NB4 (cell line): ENCODE measurements at regions not wholly inside any gene's neighbourhood (a gene's known extent, or its start where the extent isn't known, plus 50 kb on each side); places are given as distances from the start of the nearest gene placed in this dataset.

Experiments
- CTCF ChIP-seq: IDR thresholded peaks from one replicate; pipeline ENCODE4 v1.5.1; 2012; ENCODE audit warnings: low read depth, low read length
- MAX ChIP-seq: IDR thresholded peaks from 2 replicates; pipeline ENCODE4 v1.6.1; 2011; ENCODE audit warnings: low read depth, low read length
- MYC ChIP-seq: IDR thresholded peaks from 2 replicates; pipeline ENCODE4 v1.6.1; 2011; ENCODE audit warnings: low read depth, low read length
- POLR2A ChIP-seq: IDR thresholded peaks from 2 replicates; pipeline ENCODE4 v1.6.1; 2011; ENCODE audit warnings: mild to moderate bottlenecking; ENCODE audit not compliant: insufficient read length; ENCODE audit errors: extremely low read depth

- TF ChIP-seq CTCF = no peak
- no peak for TF ChIP-seq POLR2A
- TF ChIP-seq MYC = no peak
- no peak for TF ChIP-seq MAX
These were observed 336.1 kb upstream of the ZP4 start for GRCh38 chr1:238226810-238227209.
